GM18951 (cell line): ENCODE measurements at regions not wholly inside any gene's neighbourhood (a gene's known extent, or its start where the extent isn't known, plus 50 kb on each side); places are given as distances from the start of the nearest gene placed in this dataset.

Experiments
- POLR2A ChIP-seq: IDR thresholded peaks from 4 replicates; pipeline ENCODE4 v1.6.1; 2011; ENCODE audit warnings: mild to moderate bottlenecking; ENCODE audit not compliant: insufficient read length, insufficient read depth; ENCODE audit errors: extremely low read depth
- in situ Hi-C: fragments of 300-500 bp; cut with MboI; formaldehyde crosslinking; loops from one replicate; pipeline ENCODE4 v1.12.0; 2022; ENCODE audit warnings: low sequenced_read_pairs, mixed read lengths, inconsistent platforms; ENCODE audit not compliant: unreplicated experiment

DNA sequence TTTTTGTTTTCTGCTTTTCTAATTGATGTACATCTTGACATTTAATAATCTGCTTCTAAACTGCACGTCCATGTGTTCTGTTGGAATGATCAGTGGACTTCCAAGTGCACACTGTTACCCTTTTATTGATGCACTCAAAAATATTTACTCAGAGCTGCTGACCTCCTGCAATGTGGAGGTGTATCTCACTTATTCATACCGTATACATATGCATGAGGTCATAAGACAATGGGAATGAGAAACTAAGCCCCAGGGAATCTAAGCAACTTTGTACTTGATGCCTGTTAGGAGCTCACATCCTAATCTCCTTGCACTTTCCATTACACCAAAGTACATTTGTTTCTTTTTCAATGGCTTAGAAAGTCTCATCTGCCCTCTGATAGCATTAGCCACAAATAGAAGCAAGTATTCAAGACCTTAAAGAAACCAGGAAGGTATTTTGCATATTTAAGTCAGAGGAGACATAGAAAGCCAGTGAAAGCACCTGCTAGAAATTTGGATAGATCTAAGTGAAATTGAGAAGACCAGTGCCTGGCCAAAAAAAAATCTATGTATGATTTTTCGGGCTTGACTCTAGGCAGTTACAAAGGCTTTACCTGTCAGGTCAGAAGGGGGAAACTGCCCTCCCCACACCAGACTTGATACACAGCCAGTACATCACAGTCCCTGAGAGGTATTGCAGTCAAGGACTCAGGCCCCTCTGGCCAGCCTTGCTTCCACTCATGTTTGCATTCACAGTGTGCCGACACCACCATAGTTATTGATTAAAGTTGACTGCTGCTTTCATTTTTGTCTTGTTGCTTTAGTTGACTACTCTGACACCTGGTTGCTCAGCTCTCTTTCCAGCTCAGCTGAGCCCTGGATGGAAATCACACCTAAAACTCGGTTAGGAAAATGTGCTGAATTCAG lies 391.7 kb upstream of the CYRIA start:
- in situ Hi-C loops, result no loop called here
- no peak for TF ChIP-seq POLR2A

DNA sequence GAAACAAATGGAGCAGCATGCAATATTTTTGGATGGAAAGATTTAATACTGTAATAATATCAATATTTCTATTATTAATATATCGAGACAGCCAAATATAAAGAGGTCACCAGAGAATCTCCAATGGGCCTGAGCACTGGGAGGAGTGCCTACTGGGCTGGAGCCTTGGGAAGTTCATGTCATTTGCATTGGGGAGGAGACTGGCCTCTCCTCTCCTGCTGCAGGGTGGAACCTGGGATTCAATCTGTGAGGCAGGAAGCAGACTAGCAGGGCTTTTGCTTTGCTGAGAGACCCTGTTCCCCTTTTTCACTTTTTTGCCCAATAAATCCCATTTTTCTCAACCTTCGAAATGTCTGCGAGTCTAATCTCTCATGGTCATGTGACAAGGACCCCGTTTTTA lies 390.6 kb upstream of the CYRIA start:
- in situ Hi-C loops, result no loop called here
- no peak for TF ChIP-seq POLR2A

DNA sequence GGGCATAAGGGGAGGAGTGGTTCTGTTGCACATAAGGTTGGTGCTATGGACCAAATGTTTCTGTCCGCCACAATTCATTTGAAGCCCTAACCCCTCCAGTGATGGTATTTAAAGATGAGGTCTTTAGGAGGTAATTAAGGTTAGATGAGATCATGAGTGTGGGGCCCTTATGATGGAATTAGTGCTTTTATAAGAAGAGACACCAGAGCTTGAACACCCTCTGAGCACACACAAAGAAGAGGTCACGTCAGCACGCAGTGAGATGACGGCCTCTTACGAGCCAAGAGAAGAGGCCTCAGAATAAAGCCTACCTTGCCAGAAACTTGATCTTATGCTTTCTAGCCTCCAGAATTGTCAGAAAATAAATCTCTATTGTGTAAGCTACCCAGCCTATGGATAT lies 386.4 kb upstream of the CYRIA start:
- TF ChIP-seq POLR2A, result no peak
- in situ Hi-C loops, result no loop called here

DNA sequence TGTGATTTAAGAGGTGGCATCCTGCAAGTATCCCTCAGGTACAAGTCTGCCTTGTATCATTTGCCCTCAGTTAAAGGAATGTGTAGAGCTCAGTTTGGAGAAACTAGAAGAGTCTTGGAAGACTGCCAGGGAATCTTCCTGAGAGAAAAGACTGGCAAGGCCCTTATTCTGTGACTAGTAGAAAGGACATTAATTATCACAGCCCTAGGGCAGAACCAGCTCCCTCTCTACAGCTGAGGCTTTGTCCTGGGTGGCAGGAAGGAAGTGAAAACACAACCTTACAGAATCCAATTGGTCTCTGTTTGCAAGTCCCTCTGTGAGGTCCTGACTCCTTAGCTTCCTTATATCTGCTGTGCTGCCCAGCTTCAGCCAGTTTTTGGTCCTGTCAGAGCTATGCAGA lies 385.9 kb upstream of the CYRIA start:
- TF ChIP-seq POLR2A, result no peak
- in situ Hi-C loops, result no loop called here

DNA sequence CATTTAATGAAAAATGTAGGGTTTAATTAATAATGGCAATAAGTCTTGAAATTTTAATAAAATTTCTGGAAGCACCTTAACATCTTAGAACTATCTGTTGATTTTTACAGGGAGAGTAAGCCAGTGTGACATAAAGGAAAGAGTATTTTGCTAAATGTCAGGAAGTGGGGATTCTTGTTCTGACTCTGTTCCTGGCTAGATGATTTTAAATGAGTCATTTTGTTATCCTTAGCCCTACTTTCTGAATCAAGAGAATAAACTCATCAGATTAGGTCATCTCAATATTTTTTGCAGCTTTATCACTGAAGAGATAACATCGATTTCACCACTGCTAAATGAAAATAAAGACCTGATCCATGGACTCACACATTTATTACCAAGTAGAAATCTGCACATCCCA lies 377.5 kb upstream of the CYRIA start:
- in situ Hi-C loops, result no loop called here

DNA sequence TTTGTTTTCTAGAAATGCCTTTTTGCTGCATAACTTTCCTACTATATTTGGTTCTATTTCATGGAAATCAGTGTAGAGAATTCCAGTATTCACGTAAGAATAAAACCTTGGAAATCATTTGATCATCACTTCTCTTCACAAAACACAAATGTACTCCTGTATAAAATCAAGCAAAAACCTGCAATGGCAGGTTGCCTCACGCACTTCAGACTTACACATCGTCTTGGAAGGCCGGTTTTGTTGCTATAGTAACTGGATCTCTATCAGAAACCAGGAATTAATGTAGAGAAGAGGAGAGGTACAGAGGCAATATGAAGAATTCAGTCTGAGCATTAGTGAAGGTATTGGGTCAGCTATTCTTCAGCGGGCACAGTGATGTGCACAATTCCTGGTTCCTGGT lies 370.7 kb upstream of the CYRIA start:
- in situ Hi-C loops, result no loop called here
- no peak for TF ChIP-seq POLR2A

More for the DNA sequence above, 377.5 kb upstream of the CYRIA start:
- TF ChIP-seq POLR2A, result no peak

DNA sequence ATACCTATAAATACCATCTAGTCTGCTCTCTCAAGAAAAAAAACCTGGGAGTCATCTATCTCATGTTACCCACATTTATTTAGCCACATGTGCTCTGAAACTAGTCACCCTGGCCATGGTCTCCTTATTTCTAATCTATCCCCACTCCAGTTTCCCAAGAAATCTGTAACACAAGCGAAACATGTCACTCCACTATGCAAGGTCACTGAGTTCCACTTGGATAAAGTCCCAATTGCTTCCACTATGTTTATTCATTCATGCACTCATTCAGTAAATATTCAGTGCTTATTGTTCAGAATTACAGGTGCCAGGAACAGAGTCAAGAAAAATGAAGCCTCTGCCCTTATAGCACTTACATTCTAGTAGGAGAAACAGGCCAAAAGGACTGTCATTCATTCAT lies 369.4 kb upstream of the CYRIA start:
- in situ Hi-C loops, result no loop called here
- no peak for TF ChIP-seq POLR2A

DNA sequence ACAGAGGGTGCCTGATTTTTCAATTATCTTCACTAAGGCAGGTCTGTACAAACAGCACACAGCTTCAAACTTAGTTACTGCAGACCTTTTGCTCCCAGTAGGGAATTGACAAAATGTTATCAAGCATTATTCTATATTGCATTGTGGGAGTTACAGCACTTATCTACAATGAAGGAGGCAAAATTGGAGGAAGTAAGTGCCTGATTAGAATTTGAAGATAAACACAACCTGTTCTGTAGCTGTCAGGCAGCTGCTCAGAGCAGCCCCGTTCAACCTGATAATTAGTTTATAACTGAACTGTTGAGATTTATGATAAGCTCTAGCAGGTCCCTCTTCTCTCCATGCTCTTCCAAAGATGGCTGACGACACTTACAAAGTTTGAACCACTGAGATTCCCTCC lies 364.4 kb upstream of the CYRIA start:
- TF ChIP-seq POLR2A, result no peak
- in situ Hi-C loops, result no loop called here

DNA sequence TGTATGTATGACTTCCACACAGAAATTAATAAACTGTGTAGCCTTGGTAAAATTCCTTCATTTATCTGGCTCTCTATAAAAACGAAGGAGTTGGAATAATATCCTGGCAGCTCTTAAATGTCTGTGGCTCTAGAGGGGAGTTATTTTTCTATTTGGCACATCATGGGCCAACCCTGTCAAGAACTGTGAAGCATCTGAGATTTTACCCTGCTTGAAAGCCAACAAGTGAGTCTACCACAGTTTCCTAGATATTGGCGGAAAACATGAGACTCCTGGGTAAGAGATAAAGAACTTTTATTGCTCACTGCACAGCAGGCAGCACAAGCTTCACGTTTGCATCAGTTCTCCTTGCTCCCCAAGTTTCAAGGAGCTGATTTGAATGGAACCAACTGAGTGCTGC lies 346.7 kb upstream of the CYRIA start:
- TF ChIP-seq POLR2A, result no peak
- in situ Hi-C loops, result no loop called here

DNA sequence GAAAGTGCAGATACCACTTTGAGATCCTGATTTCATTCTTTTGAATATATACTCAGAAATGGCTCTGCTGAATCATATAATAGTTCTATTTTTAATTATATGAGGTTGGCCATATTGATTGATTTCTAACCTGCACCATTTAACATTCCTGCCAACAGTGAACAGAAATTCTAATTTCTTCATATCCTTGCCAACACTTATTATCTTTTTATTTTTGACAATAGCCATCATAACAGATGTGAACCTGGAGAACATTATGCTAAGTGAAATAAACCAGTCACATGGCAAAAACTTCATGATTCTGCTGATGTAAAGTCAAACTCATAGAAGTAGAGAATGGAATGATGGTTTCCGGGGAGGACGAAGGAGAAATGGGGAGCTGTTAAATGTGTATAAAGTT lies 344.5 kb upstream of the CYRIA start:
- no peak for TF ChIP-seq POLR2A
- in situ Hi-C loops, result no loop called here

DNA sequence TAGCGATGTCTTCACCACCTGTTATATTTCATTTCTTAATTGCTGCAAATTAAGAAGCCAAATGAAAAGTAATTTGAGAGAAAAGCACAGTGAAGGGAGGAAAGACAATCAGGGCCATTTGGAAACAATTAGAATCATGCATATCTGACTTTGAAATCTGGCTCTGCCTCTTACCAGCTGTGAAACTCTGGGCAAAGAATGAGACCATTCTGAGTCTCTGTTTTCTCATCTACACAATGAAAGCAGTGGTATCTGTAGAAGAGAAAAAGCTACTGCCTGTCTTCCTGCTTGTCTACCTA lies 334.5 kb upstream of the CYRIA start:
- no peak for TF ChIP-seq POLR2A
- in situ Hi-C loops, result no loop called here

DNA sequence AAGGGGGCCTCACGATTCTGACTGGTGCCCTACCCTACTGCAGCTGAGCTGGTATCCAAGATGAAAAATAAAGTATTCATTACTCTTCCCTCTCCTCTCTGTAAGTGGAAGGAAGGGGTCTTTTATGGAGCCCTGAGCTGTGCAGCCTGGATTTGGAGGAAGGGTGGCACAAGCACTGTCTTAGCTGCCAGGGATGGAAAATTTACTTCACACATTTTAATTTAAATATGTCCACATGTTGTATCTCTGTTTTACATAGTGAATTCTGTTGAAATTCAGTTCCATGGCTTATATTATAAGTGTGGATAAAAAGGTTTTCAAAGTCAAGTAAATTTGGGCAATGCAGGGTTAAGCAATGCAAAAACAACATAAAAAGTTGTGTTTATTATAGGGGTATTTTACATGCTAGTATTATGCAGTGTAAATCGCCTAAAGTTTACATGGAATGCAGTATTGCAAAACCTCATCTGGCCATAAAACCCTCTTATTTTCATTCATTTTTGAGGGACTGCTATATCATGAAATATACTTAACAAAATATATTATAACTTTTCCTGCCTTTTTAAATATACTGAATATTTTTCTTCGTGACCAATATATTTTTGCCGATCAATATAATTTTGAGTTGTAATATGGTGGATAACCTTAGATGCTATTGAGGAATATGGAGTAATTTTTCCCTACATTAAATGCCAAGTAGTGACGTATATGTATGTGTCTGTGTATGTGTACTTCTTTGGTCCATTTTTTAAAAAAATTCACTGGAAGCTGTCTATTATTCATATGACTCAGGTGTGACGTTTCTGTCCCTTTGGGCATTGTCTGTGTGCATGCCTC lies 333.9 kb upstream of the CYRIA start:
- in situ Hi-C loops, result no loop called here
- no peak for TF ChIP-seq POLR2A

DNA sequence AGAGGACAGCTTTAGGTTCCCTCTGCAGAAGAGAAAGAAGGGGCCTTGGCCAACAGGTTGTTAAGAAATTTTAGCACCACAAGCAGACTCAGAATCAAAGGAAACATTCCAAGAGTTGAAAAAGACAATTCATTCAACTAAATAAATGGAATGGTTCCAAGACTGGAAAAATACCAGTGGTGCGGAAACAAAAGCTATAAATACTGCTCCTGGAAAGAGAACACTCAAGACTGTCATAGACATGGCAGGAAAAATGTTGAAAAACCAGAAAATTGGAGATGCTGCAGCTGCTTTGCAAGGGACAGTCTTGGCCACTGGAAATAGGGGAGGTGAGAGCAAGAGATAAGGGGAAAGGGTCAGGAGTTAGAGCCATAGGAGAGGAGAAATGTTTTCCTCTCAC lies 312.7 kb upstream of the CYRIA start:
- no peak for TF ChIP-seq POLR2A
- in situ Hi-C loops, result no loop called here

DNA sequence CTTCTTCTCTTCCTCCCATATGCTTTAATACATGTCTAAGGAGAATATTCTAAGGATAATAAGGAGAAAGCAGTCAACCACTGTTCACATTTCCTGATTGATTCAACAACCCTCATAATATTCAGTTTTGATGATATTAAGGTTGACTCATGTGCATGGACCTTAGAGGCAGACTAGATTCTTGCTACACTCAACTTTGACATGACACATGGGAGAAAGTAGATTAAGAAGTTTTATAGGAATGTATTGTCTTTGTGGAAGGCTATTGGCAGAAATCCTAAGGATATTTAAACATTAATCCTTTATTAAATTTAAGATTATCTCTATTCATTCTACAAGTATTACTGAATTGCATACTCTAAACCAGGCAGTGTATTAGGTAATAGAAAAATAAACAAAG lies 309.1 kb upstream of the CYRIA start:
- in situ Hi-C loops, result no loop called here
- no peak for TF ChIP-seq POLR2A
